ENCODE measurements at regions not wholly inside any gene's neighbourhood (a gene's known extent, or its start where the extent isn't known, plus 50 kb on each side); places are given as distances from the start of the nearest gene placed in this dataset.
"Not testable (repeated sequence)": the region's sequence is repeated elsewhere in the genome, so short reads cannot be mapped to it uniquely, and the experiment has no call there.

DNA sequence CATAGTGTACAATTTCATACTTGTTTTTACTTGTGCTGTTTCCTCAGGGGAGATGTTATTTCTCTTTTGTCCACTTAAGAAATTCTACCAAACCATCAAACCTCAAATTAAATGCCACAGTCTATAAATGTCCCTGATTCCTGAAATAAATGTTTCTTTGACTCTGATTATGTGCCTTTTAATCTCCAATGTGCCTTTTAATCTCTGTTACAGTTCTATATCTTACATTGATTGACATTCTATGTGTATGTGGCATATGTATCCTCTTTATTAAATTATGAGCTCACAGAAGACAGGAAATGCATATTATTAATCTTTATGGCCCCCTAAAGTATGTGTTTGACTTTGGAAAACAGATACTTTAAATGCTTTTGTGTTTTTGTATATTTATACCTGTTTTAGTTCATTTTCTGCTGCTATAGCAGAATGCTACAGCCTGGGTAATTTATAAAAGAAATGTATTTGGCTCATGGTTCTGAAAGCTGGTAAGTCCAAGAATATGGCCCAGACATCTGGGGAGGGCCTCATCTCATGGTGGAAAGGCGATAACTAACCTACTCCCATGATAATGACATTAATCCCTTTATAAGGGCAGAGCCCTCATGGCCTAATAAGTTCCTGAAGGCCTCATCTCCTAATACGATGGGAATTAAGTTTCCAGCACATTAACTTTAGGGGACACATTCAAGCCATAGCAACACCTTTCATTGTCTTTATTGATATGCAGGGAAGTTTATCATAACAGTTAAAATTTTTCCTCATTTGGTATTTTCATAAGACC, 403.9 kb downstream of the LIG4 start:
- Mint-ChIP-seq H3K4me3 (no peak overlapping the region), H3K9me3 (no peaks in the 10 kb centered on the region), H3K27ac (no peak overlapping the region), H3K27me3 (no peaks in the 10 kb centered on the region), H3K4me1 (ENCODE audit: low read depth) (no peaks in the 10 kb centered on the region), H3K36me3 (ENCODE audit: low read depth) (no peaks in the 10 kb centered on the region)
- intact Hi-C loops (cut with micrococcal nuclease), result no loop called here

DNA sequence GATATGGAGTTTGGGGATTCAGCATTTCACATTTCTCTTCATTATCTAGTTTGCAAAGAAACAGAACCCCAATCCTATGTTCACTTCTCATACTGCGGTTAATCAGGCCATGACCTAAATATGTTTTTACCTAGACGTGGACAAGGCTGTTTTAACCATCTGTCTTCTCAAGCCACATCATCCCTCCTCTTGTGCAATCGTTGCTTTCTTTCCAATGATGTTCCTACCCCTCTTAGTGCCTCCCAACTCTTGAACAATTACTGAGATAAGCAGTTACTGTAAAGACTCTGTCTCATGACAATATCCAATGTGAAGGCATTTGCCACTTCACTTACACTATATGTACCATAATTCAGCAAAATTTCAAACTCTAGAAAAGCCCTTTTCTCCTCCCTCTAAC, 406.2 kb downstream of the LIG4 start:
- Mint-ChIP-seq H3K27me3 (no peaks in the 10 kb centered on the region), H3K9me3 (no peaks in the 10 kb centered on the region), H3K27ac (no peak overlapping the region), H3K4me1 (ENCODE audit: low read depth) (no peaks in the 10 kb centered on the region), H3K36me3 (ENCODE audit: low read depth) (no peaks in the 10 kb centered on the region), H3K4me3 (no peak overlapping the region)
- intact Hi-C loops (cut with micrococcal nuclease), result no loop called here

DNA sequence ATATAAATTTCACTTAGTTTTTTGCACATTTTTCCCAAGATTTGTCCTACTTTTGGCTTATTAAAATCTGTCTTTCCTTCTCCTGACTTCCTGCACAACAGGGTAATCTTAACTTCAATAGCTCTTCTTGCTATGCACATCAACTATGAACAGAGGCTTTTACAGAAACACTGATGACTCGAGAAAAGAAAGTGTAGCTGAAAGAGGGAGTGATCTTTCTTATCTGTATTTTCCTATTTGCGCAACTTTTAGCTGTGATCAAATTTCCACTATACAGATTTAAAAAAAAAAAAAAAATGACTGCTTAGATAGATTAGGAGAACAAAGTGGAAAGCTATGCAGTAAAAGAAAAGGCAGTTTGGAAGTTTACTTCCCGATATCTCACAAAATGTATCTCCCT, 406.9 kb downstream of the LIG4 start:
- H3K36me3 Mint-ChIP-seq (ENCODE audit: low read depth), result no peaks in the 10 kb centered on the region
- H3K9me3 Mint-ChIP-seq, result no peaks in the 10 kb centered on the region
- intact Hi-C loops (cut with micrococcal nuclease), result no loop called here
- H3K4me3 Mint-ChIP-seq, result no peak overlapping the region
- no peaks in the 10 kb centered on the region for H3K4me1 Mint-ChIP-seq (ENCODE audit: low read depth)
- no peaks in the 10 kb centered on the region for H3K27me3 Mint-ChIP-seq
- no peak overlapping the region for H3K27ac Mint-ChIP-seq

DNA sequence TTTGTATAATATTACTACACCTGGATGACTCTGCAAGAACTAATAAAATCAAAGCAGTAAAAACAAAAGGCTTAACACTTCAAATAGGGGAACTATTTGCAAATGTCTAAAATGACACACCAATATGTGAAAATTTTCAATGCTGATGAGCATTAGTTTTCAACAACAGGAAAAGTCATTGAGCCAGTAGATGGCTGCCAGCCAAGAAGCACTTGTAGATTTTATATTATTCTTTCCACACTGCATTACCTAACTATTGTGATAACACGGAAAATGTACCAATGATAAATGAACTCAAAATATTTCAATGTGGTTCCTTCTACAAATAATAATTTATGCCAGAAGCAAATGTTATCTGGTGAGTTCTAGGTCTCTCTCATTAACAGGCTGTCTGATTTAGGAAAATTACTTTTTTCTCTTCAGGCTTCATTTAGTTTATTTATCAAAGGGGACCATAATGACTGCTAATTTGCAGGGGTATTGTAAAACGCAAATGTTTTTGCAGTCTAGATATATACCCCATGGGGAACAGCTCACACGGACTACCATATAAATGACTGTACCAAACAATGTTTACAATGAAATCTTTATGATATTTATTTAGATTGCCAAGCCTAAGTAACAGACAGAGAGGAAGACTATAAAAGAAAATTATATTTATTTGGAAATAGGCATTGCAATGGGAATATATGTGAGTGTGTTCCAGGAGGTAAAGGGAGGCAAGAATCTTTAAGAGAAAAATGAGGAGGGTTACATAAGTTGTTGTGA, 407.8 kb downstream of the LIG4 start:
- H3K27ac Mint-ChIP-seq, result no peak overlapping the region
- no peaks in the 10 kb centered on the region for H3K27me3 Mint-ChIP-seq
- no peaks in the 10 kb centered on the region for H3K36me3 Mint-ChIP-seq (ENCODE audit: low read depth)
- H3K4me1 Mint-ChIP-seq (ENCODE audit: low read depth), result no peaks in the 10 kb centered on the region
- no peaks in the 10 kb centered on the region for H3K9me3 Mint-ChIP-seq
- no peak overlapping the region for H3K4me3 Mint-ChIP-seq
- intact Hi-C loops (cut with micrococcal nuclease), result no loop called here

DNA sequence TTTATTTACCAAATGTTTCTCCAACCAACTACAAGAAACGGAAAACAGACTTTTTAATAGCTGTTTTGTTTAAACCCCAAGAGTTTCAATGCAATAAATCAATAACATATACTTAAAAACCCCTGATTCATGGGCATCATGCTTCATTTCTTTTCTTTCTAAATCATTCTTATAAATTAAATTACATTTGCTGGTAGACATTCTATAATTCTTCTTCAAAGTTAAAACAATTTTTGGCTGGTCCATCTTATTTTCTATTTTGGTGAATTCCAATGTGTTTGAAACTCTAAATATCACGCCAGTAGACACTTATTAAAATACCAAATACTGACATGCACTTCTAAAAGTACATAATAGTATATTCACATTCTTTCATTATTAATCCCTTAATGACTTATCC, 408.6 kb downstream of the LIG4 start:
- intact Hi-C loops (cut with micrococcal nuclease), result no loop called here
- H3K27me3 Mint-ChIP-seq, result no peaks in the 10 kb centered on the region
- H3K4me3 Mint-ChIP-seq, result no peak overlapping the region
- H3K9me3 Mint-ChIP-seq, result no peaks in the 10 kb centered on the region
- H3K27ac Mint-ChIP-seq, result no peak overlapping the region
- H3K4me1 Mint-ChIP-seq (ENCODE audit: low read depth), result no peaks in the 10 kb centered on the region
- H3K36me3 Mint-ChIP-seq (ENCODE audit: low read depth), result no peaks in the 10 kb centered on the region

DNA sequence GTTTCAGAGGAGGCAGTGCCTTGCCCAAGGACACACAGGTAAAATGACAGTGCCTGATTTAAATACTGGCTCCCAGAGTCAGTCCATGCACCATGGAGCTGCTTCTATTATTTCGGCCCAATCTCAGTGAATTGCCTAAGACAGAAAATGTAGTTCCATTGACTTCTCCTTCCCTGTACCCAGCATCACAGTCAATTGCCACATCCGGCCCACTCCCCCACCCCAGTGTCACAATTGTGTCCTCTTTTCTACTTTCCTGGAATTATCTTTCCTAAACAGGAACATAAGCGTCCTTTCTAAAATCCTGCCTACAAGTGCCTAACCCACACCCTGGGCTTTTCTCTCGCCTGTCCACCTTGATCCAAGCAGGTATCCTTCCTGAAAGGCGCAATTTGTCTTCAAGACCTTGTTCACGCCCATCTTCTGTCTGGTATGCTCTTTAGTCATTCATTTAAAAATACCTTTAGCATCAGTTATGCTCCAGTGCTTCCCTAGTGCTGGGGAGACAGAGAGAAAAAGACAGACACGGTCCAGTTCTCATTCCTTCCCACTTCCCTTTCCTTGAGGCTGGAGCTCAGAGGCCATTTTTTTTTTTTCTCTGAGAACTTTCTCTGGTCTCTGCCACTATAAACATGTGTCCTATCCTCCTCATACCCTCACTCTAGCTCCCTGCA, 411.4 kb downstream of the LIG4 start:
- intact Hi-C loops (cut with micrococcal nuclease), result no loop called here
- no peak overlapping the region for H3K4me3 Mint-ChIP-seq
- no peaks in the 10 kb centered on the region for H3K4me1 Mint-ChIP-seq (ENCODE audit: low read depth)
- no peaks in the 10 kb centered on the region for H3K9me3 Mint-ChIP-seq
- H3K27me3 Mint-ChIP-seq, result no peaks in the 10 kb centered on the region
- H3K27ac Mint-ChIP-seq, result no peak overlapping the region
- no peaks in the 10 kb centered on the region for H3K36me3 Mint-ChIP-seq (ENCODE audit: low read depth)

DNA sequence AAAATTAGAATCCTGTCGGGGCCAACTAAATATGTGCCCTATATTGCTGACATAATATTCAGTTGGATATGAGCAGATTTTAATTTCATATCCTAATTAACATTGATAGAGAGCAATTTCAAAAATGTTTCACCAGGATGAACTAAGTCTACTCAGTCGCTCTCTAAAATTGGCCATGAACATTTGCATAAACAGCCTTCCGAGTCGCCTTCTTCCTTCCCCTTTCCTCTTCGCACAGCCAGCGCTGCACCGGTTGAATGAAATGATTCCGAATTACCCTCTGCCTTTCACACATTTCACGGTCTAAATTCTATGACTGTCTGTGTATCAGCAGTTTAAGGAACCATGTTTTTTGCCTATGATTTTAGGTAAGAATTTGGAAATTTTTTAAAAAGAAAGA, 413.7 kb downstream of the LIG4 start:
- Mint-ChIP-seq H3K27ac (no peak overlapping the region), H3K27me3 (no peaks in the 10 kb centered on the region), H3K9me3 (peaks cover 6% of the 10 kb centered on the region), H3K4me1 (ENCODE audit: low read depth) (no peaks in the 10 kb centered on the region), H3K4me3 (no peak overlapping the region), H3K36me3 (ENCODE audit: low read depth) (no peaks in the 10 kb centered on the region)
- intact Hi-C loops (cut with micrococcal nuclease), result no loop called here

DNA sequence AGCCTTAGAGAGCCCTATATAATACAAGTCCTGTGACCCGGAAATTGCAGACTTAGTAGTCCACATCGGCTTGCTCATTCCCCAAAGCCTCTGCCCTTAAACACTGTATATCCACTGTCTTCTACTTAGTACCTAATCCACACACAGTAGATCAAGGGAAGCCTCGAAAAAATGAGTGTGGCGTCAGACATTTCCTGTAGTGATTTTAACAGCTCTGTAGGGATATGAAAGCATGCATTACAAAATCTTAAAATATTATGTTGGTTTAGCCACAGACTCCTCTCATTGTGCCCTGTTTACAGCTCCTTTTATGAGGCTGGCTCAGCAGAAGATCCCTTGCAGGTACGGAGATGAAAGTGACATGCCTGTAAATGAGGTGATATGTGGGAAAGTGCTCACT, 416.3 kb downstream of the LIG4 start:
- no peak overlapping the region for H3K27ac Mint-ChIP-seq
- H3K36me3 Mint-ChIP-seq (ENCODE audit: low read depth), result no peaks in the 10 kb centered on the region
- no peaks in the 10 kb centered on the region for H3K4me1 Mint-ChIP-seq (ENCODE audit: low read depth)
- intact Hi-C loops (cut with micrococcal nuclease), result no loop called here
- H3K9me3 Mint-ChIP-seq, result peaks cover 9% of the 10 kb centered on the region
- no peaks in the 10 kb centered on the region for H3K27me3 Mint-ChIP-seq
- no peak overlapping the region for H3K4me3 Mint-ChIP-seq

DNA sequence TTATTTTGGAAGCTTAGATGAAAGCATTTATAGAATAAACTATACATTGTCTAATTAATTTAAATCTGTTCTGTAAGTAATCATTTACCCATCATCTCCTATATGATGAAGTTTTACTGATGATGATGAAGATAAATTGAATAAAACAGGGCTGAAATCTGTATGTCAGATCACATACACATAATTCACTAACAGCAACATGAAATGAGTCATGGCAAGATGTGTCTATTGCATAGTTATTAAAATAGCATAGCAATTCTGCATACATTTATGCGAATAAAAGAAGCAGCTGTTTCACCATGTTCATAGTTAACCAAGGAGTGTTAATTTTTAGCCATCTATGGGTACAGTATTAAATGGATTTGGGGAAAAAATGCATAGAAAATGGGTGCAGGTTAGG, 424.9 kb downstream of the LIG4 start:
- Mint-ChIP-seq H3K4me1 (ENCODE audit: low read depth) (no peaks in the 10 kb centered on the region), H3K27me3 (no peaks in the 10 kb centered on the region), H3K4me3 (no peak overlapping the region), H3K9me3 (peaks cover 18% of the 10 kb centered on the region), H3K27ac (no peak overlapping the region), H3K36me3 (ENCODE audit: low read depth) (no peaks in the 10 kb centered on the region)
- intact Hi-C loops (cut with micrococcal nuclease), result no loop called here

DNA sequence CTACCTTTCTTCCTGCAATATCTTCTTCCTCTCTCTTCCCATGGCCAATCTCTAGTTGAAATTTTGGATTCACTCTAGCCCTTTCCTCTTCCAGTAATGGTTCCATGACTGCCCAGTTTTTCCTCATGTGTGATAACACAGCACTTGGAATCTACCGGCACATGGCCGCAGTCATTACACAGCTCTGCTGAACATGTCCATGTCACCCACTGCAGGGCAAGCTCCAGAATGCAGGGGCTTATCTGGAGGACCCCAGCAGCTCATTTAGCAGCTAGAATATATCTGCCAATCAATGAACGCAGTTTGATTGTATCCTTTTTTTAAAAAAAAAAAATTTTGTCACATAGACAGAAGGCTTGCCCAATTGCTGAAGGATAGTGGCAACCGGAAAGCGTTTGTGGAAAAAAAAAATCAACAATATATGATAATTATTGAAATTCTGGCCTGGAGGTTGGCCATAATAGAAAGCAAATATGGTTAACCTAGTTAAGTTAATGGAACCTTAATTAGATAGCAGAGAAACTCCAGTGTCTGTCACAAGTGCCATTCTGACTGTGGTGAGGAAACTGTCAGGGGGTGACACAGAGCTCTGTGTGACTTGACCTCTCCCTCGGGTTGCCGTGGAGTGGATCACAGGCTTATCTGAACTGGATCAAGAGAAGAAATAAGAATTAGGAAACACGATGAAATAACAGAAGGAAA, 426.7 kb downstream of the LIG4 start:
- no peaks in the 10 kb centered on the region for H3K36me3 Mint-ChIP-seq (ENCODE audit: low read depth)
- no peaks in the 10 kb centered on the region for H3K4me1 Mint-ChIP-seq (ENCODE audit: low read depth)
- peaks cover 19% of the 10 kb centered on the region for H3K9me3 Mint-ChIP-seq
- intact Hi-C loops (cut with micrococcal nuclease), result no loop called here
- no peak overlapping the region for H3K4me3 Mint-ChIP-seq
- no peak overlapping the region for H3K27ac Mint-ChIP-seq
- no peaks in the 10 kb centered on the region for H3K27me3 Mint-ChIP-seq

DNA sequence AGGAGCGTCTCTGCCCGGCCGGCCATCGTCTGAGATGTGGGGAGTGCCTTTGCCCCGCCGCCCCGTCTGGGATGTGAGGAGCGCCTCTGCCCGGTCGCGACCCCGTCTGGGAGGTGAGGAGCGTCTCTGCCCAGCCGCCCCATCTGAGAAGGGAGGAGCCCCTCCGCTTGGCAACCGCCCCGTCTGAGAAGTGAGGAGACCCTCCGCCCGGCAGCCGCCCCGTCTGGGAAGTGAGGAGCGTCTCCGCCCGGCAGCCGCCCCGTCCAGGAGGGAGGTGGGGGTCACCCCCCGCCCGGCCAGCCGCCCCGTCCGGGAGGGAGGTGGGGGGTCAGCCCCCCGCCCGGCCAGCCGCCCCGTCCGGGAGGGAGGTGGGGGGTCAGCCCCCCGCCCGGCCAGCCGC, 432.7 kb downstream of the LIG4 start:
- H3K4me3 Mint-ChIP-seq; H3K27ac Mint-ChIP-seq; H3K27me3 Mint-ChIP-seq; intact Hi-C loops (cut with micrococcal nuclease); H3K4me1 Mint-ChIP-seq (ENCODE audit: low read depth); H3K36me3 Mint-ChIP-seq (ENCODE audit: low read depth): not testable (repeated sequence)
- peaks cover 18% of the 10 kb centered on the region for H3K9me3 Mint-ChIP-seq

DNA sequence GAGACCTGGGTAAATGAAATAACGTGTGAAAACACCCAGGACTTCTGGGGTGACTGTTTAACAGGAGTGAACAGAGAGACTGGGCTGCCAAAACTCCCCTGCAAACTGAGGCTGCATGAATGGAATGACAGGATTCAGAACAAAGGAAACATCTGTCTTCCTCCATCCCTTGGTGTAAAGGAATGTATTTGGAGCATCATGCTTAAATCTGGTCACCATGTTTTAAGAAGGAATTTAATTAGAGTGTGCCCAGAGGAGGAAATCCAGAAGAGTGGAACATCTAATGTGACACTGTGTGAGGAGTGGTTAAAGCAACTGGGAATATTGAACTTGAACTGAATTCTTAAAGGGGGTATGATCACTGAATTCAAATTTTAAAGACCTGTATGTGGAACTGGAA, 437.2 kb downstream of the LIG4 start:
- intact Hi-C loops (cut with micrococcal nuclease), result no loop called here
- Mint-ChIP-seq H3K27ac (no peak overlapping the region), H3K27me3 (no peaks in the 10 kb centered on the region), H3K4me1 (ENCODE audit: low read depth) (no peaks in the 10 kb centered on the region), H3K9me3 (peaks cover 8% of the 10 kb centered on the region), H3K4me3 (no peak overlapping the region), H3K36me3 (ENCODE audit: low read depth) (no peaks in the 10 kb centered on the region)

DNA sequence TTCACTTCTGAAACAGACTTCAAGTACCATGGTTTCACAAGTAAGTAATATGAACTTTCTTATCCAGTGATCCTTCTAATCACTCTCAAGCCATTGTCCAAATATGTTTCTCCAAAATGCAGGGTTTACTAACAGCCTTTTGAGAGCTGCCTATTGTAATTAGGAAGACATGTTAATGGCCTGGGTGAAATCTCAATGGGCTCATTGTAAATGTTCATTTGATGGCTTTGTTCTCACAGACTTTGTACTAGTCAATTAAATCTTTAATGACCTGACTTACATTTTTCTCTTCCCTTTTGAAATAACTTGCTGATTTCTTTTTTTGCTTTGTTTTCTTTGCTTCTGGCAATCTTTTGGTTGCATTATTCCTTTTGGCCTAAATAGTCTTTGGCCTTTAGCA, 444.8 kb downstream of the LIG4 start:
- no peaks in the 10 kb centered on the region for H3K9me3 Mint-ChIP-seq
- no peaks in the 10 kb centered on the region for H3K4me1 Mint-ChIP-seq (ENCODE audit: low read depth)
- H3K36me3 Mint-ChIP-seq (ENCODE audit: low read depth), result no peaks in the 10 kb centered on the region
- H3K4me3 Mint-ChIP-seq, result no peak overlapping the region
- H3K27me3 Mint-ChIP-seq, result no peaks in the 10 kb centered on the region
- no peak overlapping the region for H3K27ac Mint-ChIP-seq
- intact Hi-C loops (cut with micrococcal nuclease), result no loop called here

DNA sequence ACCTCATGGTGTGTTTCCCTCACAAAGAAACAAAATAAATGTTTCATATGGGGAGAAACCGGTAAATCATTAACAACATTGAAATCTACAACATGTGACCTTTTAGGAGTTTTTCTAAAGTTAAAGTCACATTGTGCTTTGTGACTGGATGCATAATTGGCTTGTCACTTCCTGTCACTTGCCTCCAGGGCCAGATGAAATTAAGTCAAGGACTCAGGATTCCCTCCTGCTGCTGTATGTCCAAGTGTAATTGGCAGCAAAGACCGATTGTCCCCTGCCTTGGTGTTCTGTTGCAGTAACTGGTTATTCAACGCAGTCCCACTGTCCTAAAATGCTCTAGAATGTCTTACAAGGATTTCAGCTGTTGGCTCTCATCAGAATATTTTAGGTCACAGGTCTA, 448.2 kb downstream of the LIG4 start:
- no peaks in the 10 kb centered on the region for H3K36me3 Mint-ChIP-seq (ENCODE audit: low read depth)
- H3K9me3 Mint-ChIP-seq, result no peaks in the 10 kb centered on the region
- intact Hi-C loops (cut with micrococcal nuclease), result no loop called here
- no peak overlapping the region for H3K4me3 Mint-ChIP-seq
- no peak overlapping the region for H3K27ac Mint-ChIP-seq
- H3K27me3 Mint-ChIP-seq, result no peaks in the 10 kb centered on the region
- no peaks in the 10 kb centered on the region for H3K4me1 Mint-ChIP-seq (ENCODE audit: low read depth)

Data from dendritic cell treated with granulocyte-macrophage colony-stimulating factor and Interleukin-4, amounts not matched to agents 40 ng/mL and 50 ng/mL, for 4 days (primary cell).